ENCODE measurements at regions not wholly inside any gene's neighbourhood (a gene's known extent, or its start where the extent isn't known, plus 50 kb on each side); places are given as distances from the start of the nearest gene placed in this dataset.

DNA sequence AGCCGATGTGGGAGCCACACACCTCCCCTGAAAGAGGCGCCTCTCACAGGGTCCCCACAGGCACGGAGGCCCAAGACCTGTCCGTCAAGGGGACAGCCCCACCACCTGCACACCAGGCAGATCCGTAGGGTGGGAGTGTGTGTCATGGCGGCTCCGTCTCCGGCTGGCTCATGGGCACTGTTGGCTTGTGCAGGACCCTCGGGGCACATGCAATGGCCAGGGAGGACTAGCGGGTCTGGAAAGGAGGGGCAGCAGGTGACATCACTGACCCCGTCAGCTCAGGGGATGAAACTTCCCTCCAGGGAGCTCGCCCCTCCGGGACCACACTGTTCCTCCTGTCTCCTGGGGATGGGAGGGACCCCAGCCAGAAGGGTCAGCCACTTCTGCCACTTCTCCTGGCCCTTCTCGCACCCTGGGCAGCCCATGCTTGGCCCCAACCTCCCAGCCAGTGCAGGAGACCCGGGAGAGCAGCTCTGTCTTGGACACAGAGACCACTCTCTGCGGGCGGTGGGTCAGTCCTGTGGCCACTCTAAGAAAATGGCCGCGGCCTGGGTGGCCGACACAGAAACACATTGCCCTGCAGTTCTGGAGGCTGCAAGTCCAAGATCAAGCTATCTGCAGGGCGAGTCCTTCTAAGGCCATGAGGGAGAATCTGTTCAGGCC is 75.1 kb upstream of the TWIST2 start:
- TF ChIP-seq, protein P1, sequence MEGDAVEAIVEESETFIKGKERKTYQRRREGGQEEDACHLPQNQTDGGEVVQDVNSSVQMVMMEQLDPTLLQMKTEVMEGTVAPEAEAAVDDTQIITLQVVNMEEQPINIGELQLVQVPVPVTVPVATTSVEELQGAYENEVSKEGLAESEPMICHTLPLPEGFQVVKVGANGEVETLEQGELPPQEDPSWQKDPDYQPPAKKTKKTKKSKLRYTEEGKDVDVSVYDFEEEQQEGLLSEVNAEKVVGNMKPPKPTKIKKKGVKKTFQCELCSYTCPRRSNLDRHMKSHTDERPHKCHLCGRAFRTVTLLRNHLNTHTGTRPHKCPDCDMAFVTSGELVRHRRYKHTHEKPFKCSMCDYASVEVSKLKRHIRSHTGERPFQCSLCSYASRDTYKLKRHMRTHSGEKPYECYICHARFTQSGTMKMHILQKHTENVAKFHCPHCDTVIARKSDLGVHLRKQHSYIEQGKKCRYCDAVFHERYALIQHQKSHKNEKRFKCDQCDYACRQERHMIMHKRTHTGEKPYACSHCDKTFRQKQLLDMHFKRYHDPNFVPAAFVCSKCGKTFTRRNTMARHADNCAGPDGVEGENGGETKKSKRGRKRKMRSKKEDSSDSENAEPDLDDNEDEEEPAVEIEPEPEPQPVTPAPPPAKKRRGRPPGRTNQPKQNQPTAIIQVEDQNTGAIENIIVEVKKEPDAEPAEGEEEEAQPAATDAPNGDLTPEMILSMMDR (IDR thresholded peaks at IDR 0.05), result no peak
- no peak for TF ChIP-seq ZFX (IDR thresholded peaks at IDR 0.05; ENCODE audit: borderline replicate concordance)
